OCI-LY1 (cell line): ENCODE measurements at regions not wholly inside any gene's neighbourhood (a gene's known extent, or its start where the extent isn't known, plus 50 kb on each side); places are given as distances from the start of the nearest gene placed in this dataset.
"Not testable (repeated sequence)": the region's sequence is repeated elsewhere in the genome, so short reads cannot be mapped to it uniquely, and the experiment has no call there.

Experiments used
- H2AFZ ChIP-seq: fragments of 200-600 bp; sonication (generic), shearing (Covaris generic); 2 replicates; pipeline ENCODE4 v1.6.0; 2014; ENCODE audit warnings: antibody characterized with exemption, mild to moderate bottlenecking, low read length
- H3F3A ChIP-seq: fragments of 200-600 bp; sonication (generic), shearing (Covaris generic); 2 replicates; pipeline ENCODE4 v1.6.0; 2014; ENCODE audit warnings: mild to moderate bottlenecking, antibody characterized with exemption, low read length, moderate library complexity; ENCODE audit not compliant: insufficient read depth
- H3K27ac ChIP-seq: fragments of 200-600 bp; sonication (generic); 2 replicates; pipeline ENCODE4 v1.5.1; 2014; ENCODE audit warnings: low read length, mixed run types, mild to moderate bottlenecking, low read depth; ENCODE audit not compliant: poor library complexity, severe bottlenecking
- H3K27me3 ChIP-seq: fragments of 200-600 bp; sonication (generic); 2 replicates; pipeline ENCODE4 v1.6.0; 2014; ENCODE audit warnings: antibody characterized with exemption, mild to moderate bottlenecking, low read length, moderate library complexity; ENCODE audit not compliant: insufficient read depth
- H3K36me3 ChIP-seq: fragments of 200-600 bp; sonication (generic); 2 replicates; pipeline ENCODE4 v1.6.1; 2014; ENCODE audit warnings: mild to moderate bottlenecking, antibody characterized with exemption, low read length, moderate library complexity, mixed read lengths; ENCODE audit not compliant: insufficient read depth
- H3K4me1 ChIP-seq: fragments of 200-600 bp; sonication (generic); 2 replicates; pipeline ENCODE4 v1.5.1; 2014; ENCODE audit warnings: mild to moderate bottlenecking, low read length, moderate library complexity; ENCODE audit not compliant: insufficient read depth, severe bottlenecking
- H3K4me2 ChIP-seq: fragments of 200-600 bp; sonication (generic), shearing (Covaris generic); 2 replicates; pipeline ENCODE4 v1.6.1; 2014; ENCODE audit warnings: low read length
- H3K4me3 ChIP-seq: fragments of 200-600 bp; sonication (generic); 2 replicates; pipeline ENCODE4 v1.5.1; 2014; ENCODE audit warnings: low read length, low read depth, mild to moderate bottlenecking, mixed read lengths; ENCODE audit not compliant: poor library complexity, severe bottlenecking
- H3K79me2 ChIP-seq: fragments of 200-600 bp; shearing (Covaris generic); 2 replicates; pipeline ENCODE4 v1.6.1; 2016; ENCODE audit warnings: mixed run types, low read length, mixed read lengths; ENCODE audit not compliant: insufficient read depth
- H3K9ac ChIP-seq: fragments of 200-600 bp; sonication (generic), shearing (Covaris generic); 2 replicates; pipeline ENCODE4 v1.6.1; 2014; ENCODE audit warnings: mild to moderate bottlenecking, low read length, mixed read lengths
- H3K9me2 ChIP-seq: fragments of 200-600 bp; sonication (generic), shearing (Covaris generic); 2 replicates; pipeline ENCODE4 v1.6.1; 2014; ENCODE audit warnings: low read depth, mild to moderate bottlenecking, low read length, mixed read lengths
- H3K9me3 ChIP-seq: fragments of 200-600 bp; shearing (Covaris generic); 2 replicates; pipeline ENCODE4 v1.6.1; 2014; ENCODE audit warnings: low read length, mixed read lengths
- H4K20me1 ChIP-seq: fragments of 200-600 bp; sonication (generic), shearing (Covaris generic); 2 replicates; pipeline ENCODE4 v1.6.0; 2016; ENCODE audit warnings: mild to moderate bottlenecking, low read length; ENCODE audit not compliant: insufficient read depth
- EZH2 ChIP-seq: fragments of 200-600 bp; sonication (generic), shearing (Covaris generic); IDR thresholded peaks from 2 replicates; pipeline ENCODE4 v1.8.0; 2017; ENCODE audit warnings: borderline replicate concordance, mixed run types, mild to moderate bottlenecking, antibody characterized with exemption, low read length, moderate library complexity, mixed read lengths
- TF ChIP-seq, protein P1 (sequence below): fragments of 200-600 bp; sonication (generic), shearing (Covaris generic); IDR thresholded peaks from 2 replicates; pipeline ENCODE4 v1.5.1; 2017; ENCODE audit warnings: mild to moderate bottlenecking, antibody characterized with exemption, low read length, moderate library complexity, mixed read lengths

DNA sequence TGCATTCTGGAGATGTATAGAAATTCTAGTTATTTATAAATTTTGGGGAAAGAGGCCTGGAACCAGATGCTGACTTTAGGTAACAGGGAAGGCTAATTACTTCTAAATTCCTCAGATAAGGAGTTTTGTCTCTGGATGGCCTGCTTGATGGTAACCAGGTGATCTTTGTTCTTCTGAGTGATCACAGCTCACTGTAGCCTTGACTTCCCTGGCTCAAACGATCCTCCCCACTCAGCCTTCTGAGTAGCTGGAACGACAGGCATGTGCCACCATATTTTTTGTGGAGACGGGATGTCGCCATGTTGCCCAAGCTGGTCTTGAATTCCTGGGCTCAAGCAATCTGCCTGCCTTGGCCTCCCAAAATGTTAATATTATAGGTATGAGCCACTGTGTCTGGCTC lies 54.4 kb upstream of the MSH6 start:
- Histone ChIP-seq H2AFZ (no peak overlapping the region), H3K27me3 (no peaks in the 10 kb centered on the region), H3K79me2 (no peaks in the 10 kb centered on the region), H3K9me2 (no peaks in the 10 kb centered on the region), H3K36me3 (peaks cover 38% of the 10 kb centered on the region), H3F3A (peaks cover 13% of the 10 kb centered on the region), H3K4me1 (peaks cover 55% of the 10 kb centered on the region), H3K4me2 (no peak overlapping the region), H3K27ac (peak overlapping the region; percentile 98), H3K9ac (no peak overlapping the region), H3K4me3 (no peak overlapping the region), H4K20me1 (no peaks in the 10 kb centered on the region), H3K9me3 (0 out of 2 replicates have a peak, but pooled peaks cover 2% of the 10 kb centered on the region)
- TF ChIP-seq, protein P1, sequence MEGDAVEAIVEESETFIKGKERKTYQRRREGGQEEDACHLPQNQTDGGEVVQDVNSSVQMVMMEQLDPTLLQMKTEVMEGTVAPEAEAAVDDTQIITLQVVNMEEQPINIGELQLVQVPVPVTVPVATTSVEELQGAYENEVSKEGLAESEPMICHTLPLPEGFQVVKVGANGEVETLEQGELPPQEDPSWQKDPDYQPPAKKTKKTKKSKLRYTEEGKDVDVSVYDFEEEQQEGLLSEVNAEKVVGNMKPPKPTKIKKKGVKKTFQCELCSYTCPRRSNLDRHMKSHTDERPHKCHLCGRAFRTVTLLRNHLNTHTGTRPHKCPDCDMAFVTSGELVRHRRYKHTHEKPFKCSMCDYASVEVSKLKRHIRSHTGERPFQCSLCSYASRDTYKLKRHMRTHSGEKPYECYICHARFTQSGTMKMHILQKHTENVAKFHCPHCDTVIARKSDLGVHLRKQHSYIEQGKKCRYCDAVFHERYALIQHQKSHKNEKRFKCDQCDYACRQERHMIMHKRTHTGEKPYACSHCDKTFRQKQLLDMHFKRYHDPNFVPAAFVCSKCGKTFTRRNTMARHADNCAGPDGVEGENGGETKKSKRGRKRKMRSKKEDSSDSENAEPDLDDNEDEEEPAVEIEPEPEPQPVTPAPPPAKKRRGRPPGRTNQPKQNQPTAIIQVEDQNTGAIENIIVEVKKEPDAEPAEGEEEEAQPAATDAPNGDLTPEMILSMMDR, result no peak
- TF ChIP-seq EZH2, result no peak

DNA sequence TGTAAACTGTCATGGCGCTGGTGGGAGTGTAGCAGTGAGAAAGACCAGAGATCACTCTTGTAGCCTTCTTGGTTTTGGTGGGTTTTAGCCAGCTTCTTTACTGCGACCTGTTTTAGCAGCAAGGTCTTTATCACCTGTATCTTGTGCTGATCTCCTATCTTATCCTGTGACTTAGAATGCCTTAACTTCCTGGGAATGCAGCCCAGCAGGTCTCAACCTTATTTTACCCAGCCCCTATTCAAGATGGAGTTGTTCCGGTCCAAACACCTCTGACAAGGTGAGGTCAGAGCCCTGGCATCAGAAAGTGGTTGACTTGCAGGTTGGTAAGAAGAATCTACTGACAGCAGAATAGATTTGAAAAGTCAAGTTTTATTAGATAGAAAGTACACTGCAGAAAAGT lies 55.0 kb upstream of the MSH6 start:
- H3K4me1 ChIP-seq, result peaks cover 61% of the 10 kb centered on the region
- H2AFZ ChIP-seq, result no peak overlapping the region
- H4K20me1 ChIP-seq, result no peaks in the 10 kb centered on the region
- peaks cover 39% of the 10 kb centered on the region for H3K36me3 ChIP-seq
- H3K27me3 ChIP-seq, result no peaks in the 10 kb centered on the region
- no peak overlapping the region; the same call in 1 of the 2 replicates for H3K9ac ChIP-seq
- TF ChIP-seq, protein P1, result no peak
- no peak for TF ChIP-seq EZH2
- H3K9me3 ChIP-seq, result 0 out of 2 replicates have a peak, but pooled peaks cover 2% of the 10 kb centered on the region
- H3F3A ChIP-seq, result peaks cover 17% of the 10 kb centered on the region
- no peaks in the 10 kb centered on the region for H3K9me2 ChIP-seq
- no peak overlapping the region for H3K4me2 ChIP-seq
- peak overlapping the region; percentile 98 for H3K27ac ChIP-seq
- H3K4me3 ChIP-seq, result no peak overlapping the region
- H3K79me2 ChIP-seq, result no peaks in the 10 kb centered on the region

DNA sequence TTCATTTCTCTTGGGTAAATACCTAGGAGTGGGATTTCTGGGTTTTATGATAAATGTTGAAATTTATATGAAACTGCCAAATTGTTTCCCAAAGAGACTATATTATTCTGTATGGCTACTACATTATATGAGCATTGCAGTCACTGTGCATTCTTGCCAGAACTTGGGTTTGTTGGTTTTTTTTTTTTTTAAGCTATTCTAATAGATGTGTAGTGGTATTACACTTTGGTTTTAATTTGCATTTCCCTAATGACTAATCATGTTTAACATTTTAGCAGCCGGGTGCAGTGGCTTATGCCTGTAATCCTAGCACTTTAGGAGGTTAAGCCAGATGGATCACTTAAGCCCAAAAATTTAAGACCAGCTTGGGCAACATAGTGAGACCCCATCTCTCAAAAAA lies 56.0 kb upstream of the MSH6 start:
- H2AFZ ChIP-seq, H3K27me3 ChIP-seq, H3K79me2 ChIP-seq, H3K9me3 ChIP-seq, H3K9me2 ChIP-seq, H3K4me3 ChIP-seq, H3K4me2 ChIP-seq, H3K9ac ChIP-seq, H4K20me1 ChIP-seq: not testable (repeated sequence)
- peak overlapping the region; percentile 98 for H3K27ac ChIP-seq
- peaks cover 23% of the 10 kb centered on the region for H3F3A ChIP-seq
- H3K4me1 ChIP-seq, result peaks cover 66% of the 10 kb centered on the region
- peaks cover 34% of the 10 kb centered on the region for H3K36me3 ChIP-seq

DNA sequence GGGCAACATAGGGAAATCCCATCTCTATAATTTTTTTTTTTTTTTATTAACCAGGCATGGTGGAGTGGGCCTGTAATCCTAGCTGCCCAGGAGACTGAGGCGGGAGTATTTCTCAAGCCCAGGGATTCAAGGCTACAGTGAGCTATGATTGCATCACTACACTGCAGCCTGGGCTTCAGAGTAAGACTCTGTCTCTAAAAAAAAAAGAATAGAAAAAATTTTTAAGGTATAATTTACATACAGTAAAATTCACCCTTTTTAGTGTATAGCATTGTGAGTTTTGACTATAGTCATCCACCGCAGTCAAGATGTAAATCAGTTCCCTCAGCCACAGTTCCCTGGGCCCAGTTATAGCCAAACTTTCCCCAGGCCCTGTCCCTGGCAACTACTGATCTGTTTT lies 57.1 kb upstream of the MSH6 start:
- no peaks in the 10 kb centered on the region for H4K20me1 ChIP-seq
- no peaks in the 10 kb centered on the region for H3K9me2 ChIP-seq
- H3K79me2 ChIP-seq, result no peaks in the 10 kb centered on the region
- TF ChIP-seq, protein P1, result no peak
- TF ChIP-seq EZH2, result no peak
- H3K4me3 ChIP-seq, result peak overlapping the region; percentile 2
- no peak overlapping the region for H2AFZ ChIP-seq
- H3K36me3 ChIP-seq, result peaks cover 28% of the 10 kb centered on the region
- H3K9ac ChIP-seq, result peak overlapping the region; percentile 64
- 0 out of 2 replicates have a peak, but pooled peaks cover 2% of the 10 kb centered on the region for H3K9me3 ChIP-seq
- H3K4me1 ChIP-seq, result peaks cover 75% of the 10 kb centered on the region
- peak overlapping the region; percentile 45 for H3K4me2 ChIP-seq
- peaks cover 23% of the 10 kb centered on the region for H3F3A ChIP-seq
- no peaks in the 10 kb centered on the region for H3K27me3 ChIP-seq
- H3K27ac ChIP-seq, result peak overlapping the region; percentile 98
